ENCODE measurements at regions not wholly inside any gene's neighbourhood (a gene's known extent, or its start where the extent isn't known, plus 50 kb on each side); places are given as distances from the start of the nearest gene placed in this dataset.

DNA sequence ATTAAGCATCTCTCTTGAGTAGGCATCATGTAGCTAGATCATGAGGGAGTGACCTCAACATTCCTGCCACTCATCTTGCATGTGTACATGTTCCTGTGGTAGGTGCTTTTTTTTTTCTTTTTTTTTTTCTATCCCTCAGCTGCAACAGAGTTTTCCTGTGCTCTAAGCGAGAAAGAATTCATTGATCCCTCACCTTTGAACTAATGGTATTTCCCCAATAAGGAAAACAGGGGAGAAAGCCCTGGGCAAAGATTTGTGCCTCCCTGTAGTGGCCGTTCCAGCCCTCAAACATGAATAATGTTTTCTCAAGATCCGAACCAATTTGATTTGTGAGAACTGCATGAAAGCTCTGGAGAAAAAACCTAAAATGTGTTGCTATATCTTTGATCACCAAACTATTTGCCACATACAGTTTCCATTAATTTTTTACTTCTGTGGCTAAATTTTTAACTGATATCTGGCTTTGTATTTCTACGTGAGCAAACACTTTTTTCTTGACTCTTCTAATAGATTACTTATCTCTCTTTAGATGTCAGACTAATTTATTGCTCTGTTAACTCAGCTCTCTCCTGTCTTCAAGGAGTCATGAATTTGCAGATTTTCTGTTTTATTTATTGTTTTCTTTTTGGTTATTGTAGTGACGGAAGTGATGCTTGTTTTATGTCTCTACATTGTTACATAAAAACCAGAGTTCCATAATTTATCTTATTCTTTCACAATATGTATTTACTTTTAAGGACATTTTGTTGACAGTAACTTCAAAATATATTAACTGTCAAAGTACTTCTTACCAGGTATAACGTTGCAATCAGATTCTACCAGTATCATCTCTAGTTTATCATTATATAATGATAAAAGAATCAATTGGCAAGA is 1396.5 kb downstream of the OTOL1 start:
- no peak overlapping the region for H3K4me3 ChIP-seq (ENCODE audit: low read depth, low read length)
- DNase-seq (ENCODE audit: low read depth): no peak
- TF ChIP-seq CTCF (IDR thresholded peaks at IDR 0.05; ENCODE audit: control insufficient read depth, extremely low read depth, insufficient read depth): no peak

DNA sequence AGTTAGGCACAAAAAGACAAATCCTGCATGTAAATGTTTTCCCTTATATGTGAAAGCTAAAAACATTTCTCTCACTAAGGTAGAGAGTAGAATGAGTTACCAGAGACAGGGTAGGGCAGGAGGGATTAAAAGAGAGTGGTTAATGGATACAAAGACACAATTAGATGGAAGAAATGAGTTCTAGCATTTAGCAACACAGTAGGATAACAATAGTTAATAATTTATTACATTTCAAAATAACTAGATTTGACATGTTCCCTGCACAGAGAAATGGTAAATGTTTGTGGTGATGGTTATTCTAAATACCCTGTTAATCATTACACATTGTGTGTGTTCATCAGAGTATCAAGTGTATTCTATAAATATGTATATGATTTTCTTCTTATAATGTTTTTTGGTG is 1400.7 kb downstream of the OTOL1 start:
- no peak for TF ChIP-seq CTCF (IDR thresholded peaks at IDR 0.05; ENCODE audit: control insufficient read depth, extremely low read depth, insufficient read depth)
- no peak overlapping the region for H3K4me3 ChIP-seq (ENCODE audit: low read depth, low read length)
- DNase-seq (ENCODE audit: low read depth): no peak

DNA sequence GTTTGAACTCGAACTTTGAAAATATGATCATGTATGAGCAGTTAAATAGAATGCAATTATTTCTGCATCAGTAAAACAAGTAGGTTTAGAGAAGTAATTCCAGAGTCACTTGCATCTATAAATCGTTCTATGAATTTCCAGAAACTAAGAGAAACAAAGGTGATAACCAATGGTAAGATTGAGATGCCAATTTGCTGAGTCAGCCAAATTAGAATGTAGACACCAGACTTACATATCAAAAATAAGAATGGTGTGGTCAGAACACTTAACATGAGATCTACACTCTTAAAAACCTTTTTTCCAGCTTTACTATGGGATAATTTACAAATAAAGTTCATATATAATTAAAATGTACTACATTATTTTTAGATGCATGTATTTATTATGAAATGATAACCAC is 1435.9 kb downstream of the OTOL1 start:
- TF ChIP-seq CTCF (IDR thresholded peaks at IDR 0.05; ENCODE audit: control insufficient read depth, extremely low read depth, insufficient read depth): no peak
- no peak for DNase-seq (ENCODE audit: low read depth)
- no peak overlapping the region for H3K4me3 ChIP-seq (ENCODE audit: low read depth, low read length)

GRCh38 chr3:162933656-162934055 is 1437.0 kb downstream of the OTOL1 start:
- TF ChIP-seq CTCF (IDR thresholded peaks at IDR 0.05; ENCODE audit: control insufficient read depth, extremely low read depth, insufficient read depth): no peak
- DNase-seq (ENCODE audit: low read depth): no peak
- no peak overlapping the region for H3K4me3 ChIP-seq (ENCODE audit: low read depth, low read length)

- no peak for TF ChIP-seq CTCF (IDR thresholded peaks at IDR 0.05; ENCODE audit: control insufficient read depth, extremely low read depth, insufficient read depth)
- H3K4me3 ChIP-seq (ENCODE audit: low read depth, low read length): no peak overlapping the region
- DNase-seq (ENCODE audit: low read depth): no peak
These were observed 1440.1 kb downstream of the OTOL1 start for GRCh38 chr3:162936706-162937105.

DNA sequence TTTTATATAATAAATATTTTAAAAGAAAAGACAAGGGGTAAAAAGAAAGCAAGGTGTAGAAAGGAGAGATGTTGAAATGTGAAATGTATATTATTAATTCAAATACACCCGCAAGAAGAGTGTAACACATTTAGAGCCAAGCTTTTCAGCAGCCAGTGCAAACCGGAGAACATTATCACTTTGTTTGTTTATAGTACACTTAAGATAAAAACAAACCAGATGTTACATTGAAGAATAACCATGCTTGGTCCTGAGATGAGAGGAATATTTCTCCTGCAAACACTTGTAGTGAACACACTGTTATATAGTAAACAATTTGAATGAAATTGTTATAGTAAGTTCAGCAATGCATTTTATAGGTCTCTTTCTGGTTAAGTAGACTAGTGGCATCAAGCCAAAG is 1441.5 kb downstream of the OTOL1 start:
- DNase-seq (ENCODE audit: low read depth): no peak
- TF ChIP-seq CTCF (IDR thresholded peaks at IDR 0.05; ENCODE audit: control insufficient read depth, extremely low read depth, insufficient read depth): no peak
- H3K4me3 ChIP-seq (ENCODE audit: low read depth, low read length): no peak overlapping the region

DNA sequence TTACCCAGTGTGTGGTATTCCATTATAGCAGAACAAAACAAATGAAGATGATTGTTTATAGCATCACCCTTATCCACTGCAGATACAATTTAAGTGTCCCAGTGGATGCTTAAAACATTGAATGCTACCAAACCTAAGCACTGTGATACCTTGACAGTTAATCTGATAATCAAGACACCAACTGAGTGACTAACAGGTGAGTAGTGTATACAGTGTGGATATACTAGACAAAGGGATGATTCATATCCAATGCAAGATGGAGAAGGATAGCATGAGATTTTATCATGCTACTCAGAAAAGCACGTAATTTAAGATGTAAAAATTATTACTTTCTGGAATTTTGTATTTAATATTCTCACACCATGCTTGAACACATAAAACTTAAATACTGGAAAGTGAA is 1449.0 kb downstream of the OTOL1 start:
- TF ChIP-seq CTCF (IDR thresholded peaks at IDR 0.05; ENCODE audit: control insufficient read depth, extremely low read depth, insufficient read depth): no peak
- no peak for DNase-seq (ENCODE audit: low read depth)
- no peak overlapping the region for H3K4me3 ChIP-seq (ENCODE audit: low read depth, low read length)

All from LNCaP clone FGC (cell line).